VCaP (cell line): ENCODE measurements at regions not wholly inside any gene's neighbourhood (a gene's known extent, or its start where the extent isn't known, plus 50 kb on each side); places are given as distances from the start of the nearest gene placed in this dataset.

Source experiments
- H3K27ac ChIP-seq: fragments of 450-650 bp; 2 replicates; pipeline ENCODE4 v1.5.1; 2017
- CTCF ChIP-seq: fragments of 450-650 bp; conservative IDR thresholded peaks from 2 replicates; pipeline ENCODE4 v1.5.1; 2017; ENCODE audit warnings: mild to moderate bottlenecking, moderate library complexity

GRCh38 chr5:14077501-14077900 is 65.6 kb upstream of the TRIO start:
- H3K27ac ChIP-seq, result no peak overlapping the region
- no peak for TF ChIP-seq CTCF

GRCh38 chr5:14076561-14076960 is 66.6 kb upstream of the TRIO start:
- TF ChIP-seq CTCF, result no peak
- H3K27ac ChIP-seq, result no peak overlapping the region

- no peak for TF ChIP-seq CTCF
- no peak overlapping the region for H3K27ac ChIP-seq
Measured at GRCh38 chr5:14075937-14076336, 67.2 kb upstream of the TRIO start.

- no peak for TF ChIP-seq CTCF
Measured at GRCh38 chr5:14071433-14071832, 71.7 kb upstream of the TRIO start.

GRCh38 chr5:14069021-14069420 is 74.1 kb upstream of the TRIO start:
- no peak overlapping the region for H3K27ac ChIP-seq

More at GRCh38 chr5:14071433-14071832, 71.7 kb upstream of the TRIO start:
- H3K27ac ChIP-seq, result no peak overlapping the region

GRCh38 chr5:14068136-14068535 is 75.0 kb upstream of the TRIO start:
- H3K27ac ChIP-seq, result no peak overlapping the region
- no peak for TF ChIP-seq CTCF

More at GRCh38 chr5:14069021-14069420, 74.1 kb upstream of the TRIO start:
- TF ChIP-seq CTCF, result no peak

GRCh38 chr5:14066326-14066725 is 76.8 kb upstream of the TRIO start:
- no peak overlapping the region for H3K27ac ChIP-seq
- no peak for TF ChIP-seq CTCF

GRCh38 chr5:14064841-14065240 is 78.3 kb upstream of the TRIO start:
- TF ChIP-seq CTCF, result no peak
- no peak overlapping the region for H3K27ac ChIP-seq
